Fibroblast of villous mesenchyme (primary cell): ENCODE measurements at regions not wholly inside any gene's neighbourhood (a gene's known extent, or its start where the extent isn't known, plus 50 kb on each side); places are given as distances from the start of the nearest gene placed in this dataset.

Experiments used
- DNase-seq: peaks from one replicate; pipeline ENCODE4 v3.0.0-alpha.2; 2010; ENCODE audit warnings: low read depth
- H3K4me3 ChIP-seq: 2 replicates; pipeline ENCODE4 v1.5.1; 2011; ENCODE audit warnings: low read depth, mild to moderate bottlenecking, low read length
- TF ChIP-seq, protein P1 (sequence below): IDR thresholded peaks from 2 replicates; pipeline ENCODE4 v1.5.1; 2012; ENCODE audit warnings: low read depth, mild to moderate bottlenecking, low read length; ENCODE audit not compliant: insufficient read depth

DNA sequence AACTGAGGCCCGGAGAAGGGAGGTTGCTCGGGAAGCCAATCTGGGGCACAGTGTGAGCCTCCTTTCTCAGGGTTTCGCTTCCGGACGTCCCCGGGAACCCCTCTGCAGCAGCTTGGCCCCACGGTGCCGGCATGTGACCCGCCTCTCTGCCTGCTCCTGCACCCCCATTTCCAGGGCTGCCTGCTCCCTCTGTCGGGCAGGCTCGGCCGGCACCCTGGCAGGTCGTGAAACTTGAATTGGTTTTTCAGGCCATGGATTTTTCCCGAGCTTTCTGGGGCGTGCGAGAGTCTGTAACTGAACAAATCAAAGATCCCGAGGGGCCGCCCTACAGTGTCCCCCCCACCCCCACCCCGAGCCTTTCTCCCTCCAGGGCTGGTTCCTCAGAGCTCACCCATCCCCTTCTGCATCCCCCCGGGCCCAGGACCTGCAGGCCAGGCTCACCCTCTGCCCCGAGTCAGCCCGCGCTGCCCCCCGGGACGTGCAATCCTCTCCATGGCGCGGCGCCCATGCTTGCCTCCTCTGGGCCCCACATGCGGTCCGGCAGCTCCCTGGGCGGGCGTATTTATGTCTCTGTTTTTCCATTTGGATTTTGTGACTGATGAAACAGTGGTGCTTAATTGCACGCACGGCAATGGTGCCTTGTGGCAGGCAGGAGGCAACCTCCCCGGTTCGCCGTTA, 58.1 kb downstream of the UNCX start:
- peak overlapping the region; percentile 42 for H3K4me3 ChIP-seq
- peak; percentile 2 for DNase-seq
- TF ChIP-seq, protein P1, sequence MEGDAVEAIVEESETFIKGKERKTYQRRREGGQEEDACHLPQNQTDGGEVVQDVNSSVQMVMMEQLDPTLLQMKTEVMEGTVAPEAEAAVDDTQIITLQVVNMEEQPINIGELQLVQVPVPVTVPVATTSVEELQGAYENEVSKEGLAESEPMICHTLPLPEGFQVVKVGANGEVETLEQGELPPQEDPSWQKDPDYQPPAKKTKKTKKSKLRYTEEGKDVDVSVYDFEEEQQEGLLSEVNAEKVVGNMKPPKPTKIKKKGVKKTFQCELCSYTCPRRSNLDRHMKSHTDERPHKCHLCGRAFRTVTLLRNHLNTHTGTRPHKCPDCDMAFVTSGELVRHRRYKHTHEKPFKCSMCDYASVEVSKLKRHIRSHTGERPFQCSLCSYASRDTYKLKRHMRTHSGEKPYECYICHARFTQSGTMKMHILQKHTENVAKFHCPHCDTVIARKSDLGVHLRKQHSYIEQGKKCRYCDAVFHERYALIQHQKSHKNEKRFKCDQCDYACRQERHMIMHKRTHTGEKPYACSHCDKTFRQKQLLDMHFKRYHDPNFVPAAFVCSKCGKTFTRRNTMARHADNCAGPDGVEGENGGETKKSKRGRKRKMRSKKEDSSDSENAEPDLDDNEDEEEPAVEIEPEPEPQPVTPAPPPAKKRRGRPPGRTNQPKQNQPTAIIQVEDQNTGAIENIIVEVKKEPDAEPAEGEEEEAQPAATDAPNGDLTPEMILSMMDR: peak; percentile 18

DNA sequence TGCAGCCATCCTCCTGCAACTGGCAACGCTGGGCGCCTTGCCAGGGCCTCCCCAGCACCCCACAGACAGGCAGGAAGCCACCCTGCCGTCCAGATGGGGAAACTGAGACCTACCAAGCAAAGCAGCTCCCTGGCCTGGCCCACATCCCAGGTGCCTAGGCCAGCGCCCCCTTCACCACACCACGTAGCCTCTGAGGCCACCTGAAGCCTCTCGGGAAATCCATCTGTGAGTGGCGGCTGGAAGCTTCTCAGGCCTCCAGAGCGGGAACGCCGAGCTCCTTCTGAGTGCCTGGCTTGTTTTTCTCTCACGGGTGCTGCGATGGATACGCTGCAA, 58.7 kb downstream of the UNCX start:
- TF ChIP-seq, protein P1: no peak

DNA sequence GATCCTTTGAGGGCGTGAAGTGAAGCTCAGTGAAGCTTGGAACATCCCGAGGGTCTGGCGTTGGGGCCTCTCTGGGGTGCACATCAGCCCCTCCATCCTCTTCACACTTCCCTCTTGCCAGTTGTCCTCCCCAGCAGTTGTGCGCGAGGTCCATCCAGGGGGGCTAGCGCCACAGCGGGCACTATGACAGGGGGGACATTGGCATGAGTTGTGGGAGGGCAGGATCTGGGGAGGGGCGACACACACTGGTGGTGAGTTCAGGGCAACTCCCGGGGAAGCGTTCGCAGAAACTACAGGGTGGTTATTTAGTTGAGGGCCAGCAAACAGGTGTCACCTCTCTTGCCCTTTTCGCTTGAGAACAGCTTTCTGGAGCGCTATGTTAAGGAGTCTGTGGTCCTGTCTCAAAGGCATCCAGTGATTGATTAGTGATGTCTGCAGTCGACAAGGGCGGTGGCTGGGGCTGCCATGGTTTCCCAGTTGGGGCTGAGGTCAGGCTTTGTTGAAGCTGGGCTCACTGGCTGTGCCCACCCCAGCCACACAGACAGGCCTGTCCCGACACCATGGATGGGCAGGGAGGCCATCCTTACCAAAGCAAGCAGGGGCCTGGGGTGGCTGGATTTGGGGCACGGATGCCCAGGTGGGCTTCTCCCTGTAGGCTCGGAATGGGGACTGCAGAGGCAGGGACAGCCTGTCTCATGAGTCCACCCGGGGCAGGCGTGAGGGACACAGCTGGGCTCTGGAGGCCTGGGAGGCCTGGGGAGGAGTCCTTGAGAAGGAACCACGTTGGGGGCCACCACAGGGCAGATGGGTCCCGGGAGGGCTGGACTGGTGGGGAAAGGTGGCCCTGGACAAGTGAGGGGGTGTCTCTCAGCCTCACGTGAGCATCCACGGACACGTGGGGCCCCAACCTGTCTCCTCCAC, 59.4 kb downstream of the UNCX start:
- H3K4me3 ChIP-seq: no peak overlapping the region
- TF ChIP-seq, protein P1: no peak

More for the DNA sequence above, 58.7 kb downstream of the UNCX start:
- H3K4me3 ChIP-seq: no peak overlapping the region
- DNase-seq: no peak

DNA sequence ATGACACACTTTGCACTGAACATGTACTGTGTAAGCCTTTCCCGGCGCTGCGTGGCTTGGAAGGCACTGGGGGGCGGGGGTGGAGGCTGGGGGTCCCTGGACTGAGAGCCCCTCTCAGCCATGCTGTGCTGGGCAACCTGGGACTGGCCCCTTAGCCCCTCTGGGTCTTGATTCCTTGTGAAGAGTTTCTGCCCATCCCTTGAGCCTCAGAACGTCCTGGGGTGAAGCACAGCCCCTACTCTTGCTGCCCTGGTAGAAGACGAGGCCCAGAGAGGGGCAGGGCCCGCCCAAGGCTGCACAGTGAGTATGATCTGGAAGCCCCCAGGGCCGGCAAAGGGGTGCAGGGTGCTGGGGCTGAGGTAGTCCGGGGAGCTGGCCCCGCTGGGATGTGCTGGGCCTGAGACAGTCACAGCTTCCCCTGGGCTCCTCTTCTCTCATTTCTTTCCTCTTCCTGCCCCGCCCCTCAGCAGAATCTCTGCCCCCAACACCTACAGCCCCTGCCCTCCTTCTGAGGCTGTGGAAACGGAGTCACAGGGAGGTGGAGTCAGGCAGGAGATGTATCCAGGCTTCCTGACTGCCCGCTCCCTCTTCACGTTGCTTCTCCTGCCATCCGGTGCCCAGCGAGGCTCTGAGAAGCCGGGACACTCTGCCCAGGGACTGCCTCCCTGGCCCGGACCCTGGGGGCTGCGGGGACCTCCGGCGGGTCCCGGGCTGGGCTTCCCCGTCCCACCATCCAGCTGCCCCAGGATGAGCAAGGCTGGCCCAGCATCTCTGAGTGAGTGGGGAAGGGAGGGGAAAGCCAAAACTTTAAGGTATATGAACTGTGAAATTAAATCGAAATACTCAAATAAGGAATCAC, 60.5 kb downstream of the UNCX start:
- H3K4me3 ChIP-seq: no peak overlapping the region
- TF ChIP-seq, protein P1: no peak

More for the DNA sequence above, 59.4 kb downstream of the UNCX start:
- no peak for DNase-seq

DNA sequence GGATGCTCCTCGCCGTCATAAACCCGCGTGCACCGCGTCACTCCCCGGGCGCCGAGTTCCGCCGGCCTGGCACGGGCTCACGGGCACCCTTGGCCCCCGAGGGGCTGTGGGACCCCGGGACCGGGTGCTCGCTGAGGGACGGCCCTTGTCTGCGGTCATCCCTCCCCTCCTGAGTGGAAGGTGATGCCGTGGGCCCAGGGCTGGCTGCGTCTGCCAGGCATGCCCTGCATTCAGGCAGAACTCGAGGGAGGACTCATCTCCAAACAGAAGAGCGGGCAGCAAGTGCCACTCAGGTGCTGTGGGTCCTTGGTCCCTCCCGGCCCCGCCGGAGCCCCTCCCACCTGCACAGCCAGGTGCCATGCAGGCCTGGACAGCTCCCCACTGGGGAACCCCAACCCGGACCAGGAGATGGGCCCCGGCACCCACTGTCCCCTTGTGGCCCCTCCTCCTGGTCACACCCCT, 61.3 kb downstream of the UNCX start:
- DNase-seq: no peak
- TF ChIP-seq, protein P1: no peak
- no peak overlapping the region for H3K4me3 ChIP-seq

More for the DNA sequence above, 60.5 kb downstream of the UNCX start:
- no peak for DNase-seq

GRCh38 chr7:1295776-1296355, 63.2 kb downstream of the UNCX start:
- no peak overlapping the region for H3K4me3 ChIP-seq
- no peak for DNase-seq
- TF ChIP-seq, protein P1: no peak
